SU-DHL-6 (cell line): ENCODE measurements at regions not wholly inside any gene's neighbourhood (a gene's known extent, or its start where the extent isn't known, plus 50 kb on each side); places are given as distances from the start of the nearest gene placed in this dataset.

Experiments
- H2AFZ ChIP-seq: fragments of 200-600 bp; sonication (generic); 2 replicates; pipeline ENCODE4 v1.6.1; 2014; ENCODE audit warnings: low read depth, mild to moderate bottlenecking, moderate library complexity, mixed read lengths, antibody characterized with exemption, low read length; ENCODE audit not compliant: severe bottlenecking
- H3F3A ChIP-seq: fragments of 200-600 bp; shearing (Covaris generic); 2 replicates; pipeline ENCODE4 v1.6.0; 2016; ENCODE audit warnings: antibody characterized with exemption, mild to moderate bottlenecking; ENCODE audit not compliant: insufficient read depth
- H3K27ac ChIP-seq: fragments of 200-600 bp; sonication (generic); 2 replicates; pipeline ENCODE4 v1.5.1; 2016; ENCODE audit warnings: low read depth, mild to moderate bottlenecking, low read length, moderate library complexity, mixed read lengths
- H3K27me3 ChIP-seq: fragments of 200-600 bp; sonication (generic), shearing (Covaris generic); 2 replicates; pipeline ENCODE4 v1.6.0; 2014; ENCODE audit warnings: mild to moderate bottlenecking, low read length
- H3K36me3 ChIP-seq: fragments of 200-600 bp; sonication (generic); 2 replicates; pipeline ENCODE4 v1.6.1; 2014; ENCODE audit warnings: mild to moderate bottlenecking, low read length, mixed read lengths
- H3K4me2 ChIP-seq: fragments of 300-600, 200-600 bp; shearing (Covaris generic), sonication (generic); 2 replicates; pipeline ENCODE4 v1.6.0; 2014; ENCODE audit warnings: low read length, low read depth, mild to moderate bottlenecking; ENCODE audit not compliant: poor library complexity, severe bottlenecking
- H3K4me3 ChIP-seq: fragments of 200-600 bp; sonication (generic); 2 replicates; pipeline ENCODE4 v1.5.1; 2014; ENCODE audit warnings: antibody characterized with exemption, low read length, mild to moderate bottlenecking, mixed read lengths; ENCODE audit not compliant: insufficient read depth, poor library complexity, severe bottlenecking
- H3K79me2 ChIP-seq: fragments of 200-600 bp; sonication (generic); 2 replicates; pipeline ENCODE4 v1.6.1; 2014; ENCODE audit warnings: mild to moderate bottlenecking, low read length, moderate library complexity; ENCODE audit not compliant: insufficient read depth
- H3K9ac ChIP-seq: fragments of 200-600 bp; sonication (generic); 2 replicates; pipeline ENCODE4 v1.7.0; 2014; ENCODE audit warnings: mild to moderate bottlenecking, low read length
- H3K9me2 ChIP-seq: fragments of 200-600 bp; sonication (generic); replicated peaks from 2 replicates; pipeline ENCODE4 v1.6.1; 2014; ENCODE audit warnings: low read length; ENCODE audit not compliant: insufficient read depth
- H3K9me3 ChIP-seq: fragments of 200-600 bp; sonication (generic); 2 replicates; pipeline ENCODE4 v1.6.1; 2014; ENCODE audit warnings: low read length, mixed read lengths; ENCODE audit not compliant: insufficient read depth
- H4K20me1 ChIP-seq: fragments of 200-600 bp; sonication (generic); 2 replicates; pipeline ENCODE4 v1.6.1; 2014; ENCODE audit warnings: low read depth, mild to moderate bottlenecking, antibody characterized with exemption, low read length, moderate library complexity, mixed read lengths
- EZH2phosphoT487 ChIP-seq: fragments of 200-600 bp; sonication (generic), shearing (Covaris generic); conservative IDR thresholded peaks from 2 replicates; pipeline ENCODE4 v1.6.1; 2018; ENCODE audit warnings: mild to moderate bottlenecking, antibody characterized with exemption, low read length, moderate library complexity, mixed read lengths
- TF ChIP-seq, protein P1 (sequence below): fragments of 200-600 bp; sonication (generic); IDR thresholded peaks from one replicate; pipeline ENCODE4 v1.5.1; 2017; ENCODE audit warnings: antibody characterized with exemption, mild to moderate bottlenecking, low read length, moderate library complexity; ENCODE audit not compliant: insufficient read depth, poor library complexity, severe bottlenecking

DNA sequence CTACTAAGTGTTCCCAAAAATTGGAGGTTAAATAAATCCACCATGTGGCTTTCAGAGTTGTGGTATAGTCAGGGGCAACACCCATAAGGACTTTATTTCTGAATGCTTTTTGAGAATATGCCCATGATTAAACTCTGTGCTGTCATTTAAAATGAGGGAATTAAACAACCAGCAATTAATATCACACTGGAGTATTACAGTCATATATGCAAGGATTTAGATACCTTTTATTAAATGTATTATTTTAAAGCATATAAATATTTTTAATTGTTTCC is 227.6 kb downstream of the ZPLD1 start:
- Histone ChIP-seq H3K79me2 (no peaks in the 10 kb centered on the region), H3K9ac (no peak overlapping the region), H3K27me3 (no peaks in the 10 kb centered on the region), H4K20me1 (no peaks in the 10 kb centered on the region), H3K27ac (no peak overlapping the region), H3K4me2 (no peak overlapping the region), H2AFZ (no peak overlapping the region), H3K4me3 (no peak overlapping the region), H3K36me3 (no peaks in the 10 kb centered on the region), H3K9me2 (no peaks in the 10 kb centered on the region), H3F3A (no peaks in the 10 kb centered on the region), H3K9me3 (no peaks in the 10 kb centered on the region)
- no peak for TF ChIP-seq EZH2phosphoT487
- TF ChIP-seq, protein P1, sequence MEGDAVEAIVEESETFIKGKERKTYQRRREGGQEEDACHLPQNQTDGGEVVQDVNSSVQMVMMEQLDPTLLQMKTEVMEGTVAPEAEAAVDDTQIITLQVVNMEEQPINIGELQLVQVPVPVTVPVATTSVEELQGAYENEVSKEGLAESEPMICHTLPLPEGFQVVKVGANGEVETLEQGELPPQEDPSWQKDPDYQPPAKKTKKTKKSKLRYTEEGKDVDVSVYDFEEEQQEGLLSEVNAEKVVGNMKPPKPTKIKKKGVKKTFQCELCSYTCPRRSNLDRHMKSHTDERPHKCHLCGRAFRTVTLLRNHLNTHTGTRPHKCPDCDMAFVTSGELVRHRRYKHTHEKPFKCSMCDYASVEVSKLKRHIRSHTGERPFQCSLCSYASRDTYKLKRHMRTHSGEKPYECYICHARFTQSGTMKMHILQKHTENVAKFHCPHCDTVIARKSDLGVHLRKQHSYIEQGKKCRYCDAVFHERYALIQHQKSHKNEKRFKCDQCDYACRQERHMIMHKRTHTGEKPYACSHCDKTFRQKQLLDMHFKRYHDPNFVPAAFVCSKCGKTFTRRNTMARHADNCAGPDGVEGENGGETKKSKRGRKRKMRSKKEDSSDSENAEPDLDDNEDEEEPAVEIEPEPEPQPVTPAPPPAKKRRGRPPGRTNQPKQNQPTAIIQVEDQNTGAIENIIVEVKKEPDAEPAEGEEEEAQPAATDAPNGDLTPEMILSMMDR, result no peak

DNA sequence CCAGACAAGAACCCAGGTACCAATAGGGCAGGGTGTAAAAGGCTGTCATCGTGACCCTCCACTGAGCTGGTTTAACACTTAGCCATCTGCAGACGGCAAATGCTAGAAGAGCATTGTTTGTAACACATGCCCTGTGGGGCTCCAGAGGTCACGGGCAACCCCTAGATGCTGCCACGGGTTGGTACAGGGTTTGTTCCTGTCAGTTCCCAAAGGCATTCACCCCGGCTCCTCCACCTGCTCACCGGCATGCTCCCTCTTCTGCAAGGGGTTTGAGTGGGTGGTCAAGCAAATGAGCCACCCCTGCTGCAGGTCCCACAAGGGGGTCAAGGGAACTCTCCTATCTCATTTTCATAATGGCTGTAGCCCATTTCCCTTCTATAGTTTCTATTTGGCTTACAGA is 229.3 kb downstream of the ZPLD1 start:
- no peaks in the 10 kb centered on the region for H3K36me3 ChIP-seq
- H3K27ac ChIP-seq, result no peak overlapping the region
- no peak for TF ChIP-seq EZH2phosphoT487
- TF ChIP-seq, protein P1, result no peak
- H3K9me2 ChIP-seq, result no peaks in the 10 kb centered on the region
- H3K9ac ChIP-seq, result no peak overlapping the region
- H3K79me2 ChIP-seq, result no peaks in the 10 kb centered on the region
- no peaks in the 10 kb centered on the region for H4K20me1 ChIP-seq
- H2AFZ ChIP-seq, result no peak overlapping the region
- no peaks in the 10 kb centered on the region for H3F3A ChIP-seq
- H3K4me2 ChIP-seq, result no peak overlapping the region
- no peaks in the 10 kb centered on the region for H3K27me3 ChIP-seq
- no peaks in the 10 kb centered on the region for H3K9me3 ChIP-seq
- H3K4me3 ChIP-seq, result no peak overlapping the region

DNA sequence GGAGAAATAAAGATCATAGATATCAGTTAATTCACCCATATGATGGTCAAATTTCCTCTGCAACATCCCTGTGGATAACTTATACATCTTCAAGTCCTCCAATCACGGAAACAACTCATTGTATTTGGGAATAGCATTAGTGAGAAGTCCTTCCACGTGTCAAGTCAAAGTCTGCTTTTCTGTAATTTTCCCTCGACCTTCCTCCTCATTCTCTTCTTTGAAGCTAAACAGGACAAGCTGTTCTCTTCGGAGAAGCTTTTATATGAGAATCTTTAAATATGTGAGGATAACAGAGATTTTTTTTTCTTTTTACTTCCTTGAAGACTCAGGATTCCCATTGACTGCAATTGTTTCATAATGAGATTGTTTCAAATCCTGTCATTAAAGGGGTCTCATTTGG is 230.4 kb downstream of the ZPLD1 start:
- Histone ChIP-seq H3K9ac (no peak overlapping the region), H3K4me3 (no peak overlapping the region), H2AFZ (no peak overlapping the region), H3K79me2 (no peaks in the 10 kb centered on the region), H3K9me2 (no peaks in the 10 kb centered on the region), H3K36me3 (no peaks in the 10 kb centered on the region), H3F3A (no peaks in the 10 kb centered on the region), H3K27ac (no peak overlapping the region), H4K20me1 (no peaks in the 10 kb centered on the region), H3K9me3 (no peaks in the 10 kb centered on the region), H3K27me3 (no peaks in the 10 kb centered on the region), H3K4me2 (no peak overlapping the region)
- TF ChIP-seq EZH2phosphoT487, result no peak
- TF ChIP-seq, protein P1, result no peak

DNA sequence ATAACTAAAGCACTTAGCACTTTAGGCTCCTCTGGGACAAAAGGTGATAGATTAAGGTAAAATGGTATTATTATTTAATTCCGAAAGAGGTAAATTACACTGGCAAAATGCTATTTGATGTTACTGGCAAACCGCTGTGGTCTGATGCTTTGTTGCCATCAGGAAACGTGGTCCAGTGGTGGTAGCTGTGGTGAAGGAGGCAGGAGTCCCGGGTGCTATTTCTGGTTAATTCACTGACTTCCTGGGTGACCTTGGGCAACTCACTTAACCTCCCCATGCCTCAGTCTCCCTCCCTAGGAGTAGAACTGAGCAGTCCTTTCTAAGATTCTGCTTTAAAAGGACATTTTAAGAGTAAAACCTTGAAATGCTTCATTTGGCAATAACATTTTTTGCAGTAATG is 233.4 kb downstream of the ZPLD1 start:
- H3K36me3 ChIP-seq, result no peaks in the 10 kb centered on the region
- no peaks in the 10 kb centered on the region for H3K79me2 ChIP-seq
- H2AFZ ChIP-seq, result no peak overlapping the region
- no peaks in the 10 kb centered on the region for H3F3A ChIP-seq
- H3K9me2 ChIP-seq, result no peaks in the 10 kb centered on the region
- no peaks in the 10 kb centered on the region for H4K20me1 ChIP-seq
- no peak overlapping the region for H3K9ac ChIP-seq
- H3K27ac ChIP-seq, result no peak overlapping the region
- H3K4me2 ChIP-seq, result no peak overlapping the region
- H3K4me3 ChIP-seq, result no peak overlapping the region
- TF ChIP-seq, protein P1, result no peak
- no peak for TF ChIP-seq EZH2phosphoT487
- no peaks in the 10 kb centered on the region for H3K9me3 ChIP-seq
- H3K27me3 ChIP-seq, result no peaks in the 10 kb centered on the region
